SK-N-SH (cell line): ENCODE measurements at regions not wholly inside any gene's neighbourhood (a gene's known extent, or its start where the extent isn't known, plus 50 kb on each side); places are given as distances from the start of the nearest gene placed in this dataset.

Source experiments
- CTCF ChIA-PET: fragments of 300-600, 350-600 bp; formaldehyde crosslinking; extraction: SDS; loops from one replicate; lab custom pipeline; 2021; lab: Yijun Ruan, JAX
- POLR2A ChIA-PET: fragments of 350-600 bp; sonication (Branson Sonifier 250); formaldehyde crosslinking; extraction: SDS; loops from one replicate; lab custom pipeline; 2020; ENCODE audit warnings: antibody characterized with exemption, inconsistent platforms; lab: Yijun Ruan, JAX
- DNase-seq: peaks from one replicate; pipeline ENCODE4 v3.0.0; 2012
- H2AFZ ChIP-seq: fragments of 200-600 bp; sonication (generic); 2 replicates; pipeline ENCODE4 v1.8.1; 2016; ENCODE audit warnings: antibody characterized with exemption, mild to moderate bottlenecking, low read depth
- H3F3A ChIP-seq: fragments of 200-600 bp; sonication (generic); replicated peaks from 2 replicates; pipeline ENCODE3; 2016; ENCODE audit warnings: antibody characterized with exemption, mild to moderate bottlenecking; ENCODE audit not compliant: insufficient read depth
- H3K27ac ChIP-seq, 2 experiments: fragments of 200-500 bp in 1 of 2; fragments of 200-600 bp in 1 of 2; sonication (Bioruptor generic) in 1 of 2; sonication (generic), shearing (Covaris generic) in 1 of 2; 2 replicates each; pipeline versions ENCODE4 v1.5.1 to v1.6.1; 2014 to 2016; ENCODE audit warnings: low read depth in 2 of 2, inconsistent platforms in 1 of 2, low read length in 1 of 2, mild to moderate bottlenecking in 1 of 2, mixed read lengths in 1 of 2
- H3K27me3 ChIP-seq: fragments of 200-600 bp; sonication (generic), shearing (Covaris generic); 2 replicates; pipeline ENCODE4 v1.6.1; 2016; ENCODE audit warnings: mixed run types; ENCODE audit not compliant: insufficient read depth
- H3K36me3 ChIP-seq, 2 experiments: fragments of 200-500 bp in 1 of 2; fragments of 200-600 bp in 1 of 2; sonication (Bioruptor generic) in 1 of 2; sonication (generic) in 1 of 2; replicated peaks in 1 of 2; 2 replicates each; pipeline versions ENCODE3 to v1.5.1; 2014 to 2016; ENCODE audit warnings: low read length in 1 of 2, mild to moderate bottlenecking in 1 of 2; ENCODE audit not compliant: insufficient read depth in 2 of 2, control insufficient read depth in 1 of 2
- H3K4me1 ChIP-seq, 2 experiments: fragments of 200-500 bp in 1 of 2; fragments of 200-600 bp in 1 of 2; sonication (Bioruptor generic) in 1 of 2; sonication (generic), shearing (Covaris generic) in 1 of 2; 2 replicates each; pipeline versions ENCODE4 v1.5.1 to v1.6.1; 2014 to 2016; ENCODE audit warnings: low read depth in 1 of 2, low read length in 1 of 2, mixed run types in 1 of 2; ENCODE audit not compliant: insufficient read depth in 2 of 2, control insufficient read depth in 1 of 2
- H3K4me2 ChIP-seq: fragments of 200-600 bp; sonication (generic), shearing (Covaris generic); 2 replicates; pipeline ENCODE4 v1.6.1; 2017; ENCODE audit warnings: mixed run types
- H3K4me3 ChIP-seq, 2 experiments: fragments of 200-500 bp in 1 of 2; fragments of 200-600 bp in 1 of 2; sonication (Bioruptor generic) in 1 of 2; sonication (generic), shearing (Covaris generic) in 1 of 2; 2 replicates each; pipeline versions ENCODE4 v1.5.1 to v1.8.1; 2014 to 2016; ENCODE audit warnings: low read depth in 2 of 2, inconsistent platforms in 1 of 2, low read length in 1 of 2, mild to moderate bottlenecking in 1 of 2, mixed read lengths in 1 of 2, moderate library complexity in 1 of 2
- H3K79me2 ChIP-seq: fragments of 200-600 bp; sonication (generic); 2 replicates; pipeline ENCODE4 v1.8.1; 2017; ENCODE audit warnings: mild to moderate bottlenecking; ENCODE audit not compliant: insufficient read depth
- H3K9ac ChIP-seq: fragments of 200-600 bp; sonication (generic); 2 replicates; pipeline ENCODE4 v1.6.1; 2017; ENCODE audit warnings: mixed run types
- H3K9me2 ChIP-seq: fragments of 200-600 bp; sonication (generic); 2 replicates; pipeline ENCODE4 v1.6.1; 2017; ENCODE audit warnings: mixed run types
- H3K9me3 ChIP-seq: fragments of 200-600 bp; sonication (generic); 2 replicates; pipeline ENCODE4 v1.6.1; 2017; ENCODE audit warnings: mixed run types, mild to moderate bottlenecking, moderate library complexity
- H4K20me1 ChIP-seq: fragments of 200-600 bp; sonication (generic); 2 replicates; pipeline ENCODE4 v1.6.1; 2017; ENCODE audit warnings: mild to moderate bottlenecking, mixed run types; ENCODE audit not compliant: insufficient read depth
- EP300 ChIP-seq, 2 experiments: IDR thresholded peaks; 2 replicates each; pipeline versions ENCODE4 v1.4.0 to v1.6.1; 2012; ENCODE audit warnings: borderline replicate concordance in 1 of 2, low read depth in 1 of 2, low read length in 1 of 2
- FOSL2 ChIP-seq: IDR thresholded peaks from 2 replicates; pipeline ENCODE4 v1.4.0; 2012; ENCODE audit warnings: low read depth, mild to moderate bottlenecking, moderate library complexity, borderline replicate concordance
- FOXJ3 ChIP-seq: sonication (generic); formaldehyde crosslinking; IDR thresholded peaks from 2 replicates; pipeline ENCODE4 v1.5.1; 2020; ENCODE audit warnings: mild to moderate bottlenecking, missing genetic modification reagents
- GABPA ChIP-seq: IDR thresholded peaks from 2 replicates; pipeline ENCODE4 v1.4.0; 2012; ENCODE audit warnings: low read depth, mild to moderate bottlenecking
- JUND ChIP-seq: IDR thresholded peaks from 2 replicates; pipeline ENCODE4 v1.4.0; 2012
- MEF2A ChIP-seq: IDR thresholded peaks from 2 replicates; pipeline ENCODE4 v1.4.0; 2012; ENCODE audit warnings: low read depth, borderline replicate concordance
- MXI1 ChIP-seq: IDR thresholded peaks from 2 replicates; pipeline ENCODE4 v1.6.1; 2012; ENCODE audit warnings: mild to moderate bottlenecking, low read depth, low read length, improper control_type of control experiment
- NFIC ChIP-seq: IDR thresholded peaks from 2 replicates; pipeline ENCODE4 v1.4.0; 2012; ENCODE audit warnings: borderline replicate concordance
- NRF1 ChIP-seq: IDR thresholded peaks from 2 replicates; pipeline ENCODE4 v1.6.1; 2012; ENCODE audit warnings: low read depth, mild to moderate bottlenecking, low read length
- RCOR1 ChIP-seq: fragments of 150-350 bp; IDR thresholded peaks from 2 replicates; pipeline ENCODE4 v1.6.1; 2017; ENCODE audit warnings: antibody characterized with exemption, low read length
- RXRA ChIP-seq: IDR thresholded peaks from 2 replicates; pipeline ENCODE4 v1.4.0; 2012; ENCODE audit warnings: low read depth, mild to moderate bottlenecking, borderline replicate concordance
- TAF1 ChIP-seq: IDR thresholded peaks from 2 replicates; pipeline ENCODE4 v1.6.1; 2012; ENCODE audit warnings: low read depth, mild to moderate bottlenecking, low read length, moderate library complexity, borderline replicate concordance
- TCF12 ChIP-seq: IDR thresholded peaks from 2 replicates; pipeline ENCODE4 v1.4.0; 2012
- TEAD4 ChIP-seq: IDR thresholded peaks from 2 replicates; pipeline ENCODE4 v1.4.0; 2012; ENCODE audit warnings: mild to moderate bottlenecking, borderline replicate concordance; ENCODE audit not compliant: insufficient read depth
- WGBS: methylation state at CpG from one replicate; pipeline ENCODE4 v1.1.6; 2017; ENCODE audit warnings: low lambda C conversion rate; 5-methylcytosine and 5-hydroxymethylcytosine counted together
- TF ChIP-seq, protein P1 (sequence below): IDR thresholded peaks from 2 replicates; pipeline ENCODE4 v1.4.0; 2012; ENCODE audit warnings: low read depth, borderline replicate concordance
- TF ChIP-seq, protein P2 (sequence below): IDR thresholded peaks from 2 replicates; pipeline ENCODE4 v1.4.0; 2012; ENCODE audit warnings: low read depth
- TF ChIP-seq, protein P3 (sequence below): fragments of 150-350 bp; IDR thresholded peaks from 2 replicates; pipeline ENCODE4 v1.6.1; 2017; ENCODE audit warnings: antibody characterized with exemption, low read length, low read depth, borderline replicate concordance
- TF ChIP-seq, protein P4 (sequence below): fragments of 200-600 bp; sonication (generic); IDR thresholded peaks from 2 replicates; pipeline ENCODE4 v1.6.1; 2017; ENCODE audit warnings: antibody characterized with exemption, mild to moderate bottlenecking, moderate library complexity

DNA sequence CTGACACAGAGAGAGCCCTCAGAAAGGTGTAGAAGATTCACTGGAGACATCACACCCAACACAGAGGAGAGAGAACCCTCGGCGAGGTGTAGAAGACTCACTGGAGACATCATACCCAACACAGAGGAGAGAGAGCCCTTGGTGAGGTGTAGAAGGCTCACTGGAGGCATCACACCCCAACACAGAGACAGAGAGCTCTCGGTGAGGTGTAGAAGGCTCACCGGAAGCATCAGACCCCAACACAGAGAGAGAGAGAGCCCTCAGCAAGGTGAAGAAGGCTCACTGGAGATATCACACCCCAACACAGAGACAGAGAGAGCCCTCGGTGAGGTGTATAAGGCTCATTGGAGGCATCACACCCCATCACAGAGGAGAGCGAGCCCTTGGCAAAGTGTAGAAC lies 826.5 kb downstream of the UQCRFS1 start:
- H3K9ac ChIP-seq = no peak overlapping the region
- no peak overlapping the region for H3K27ac ChIP-seq
- DNase-seq = no peak
- H3K27me3 ChIP-seq = no peaks in the 10 kb centered on the region
- WGBS = 13% methylated on average over 6 of the region's 6 CpGs
- no peaks in the 10 kb centered on the region for H3F3A ChIP-seq
- no peaks in the 10 kb centered on the region for H3K9me3 ChIP-seq
- H3K4me2 ChIP-seq = no peak overlapping the region
- ChIA-PET CTCF (no interaction called here), POLR2A (no interaction called here)
- no peak overlapping the region for H3K4me3 ChIP-seq
- H4K20me1 ChIP-seq = no peaks in the 10 kb centered on the region
- no peaks in the 10 kb centered on the region for H3K9me2 ChIP-seq
- H2AFZ ChIP-seq = no peak overlapping the region
- H3K4me1 ChIP-seq = no peaks in the 10 kb centered on the region
- no peaks in the 10 kb centered on the region for H3K79me2 ChIP-seq
- no peaks in the 10 kb centered on the region for H3K36me3 ChIP-seq
- no peak for TF ChIP-seq FOSL2
- TF ChIP-seq, protein P1, sequence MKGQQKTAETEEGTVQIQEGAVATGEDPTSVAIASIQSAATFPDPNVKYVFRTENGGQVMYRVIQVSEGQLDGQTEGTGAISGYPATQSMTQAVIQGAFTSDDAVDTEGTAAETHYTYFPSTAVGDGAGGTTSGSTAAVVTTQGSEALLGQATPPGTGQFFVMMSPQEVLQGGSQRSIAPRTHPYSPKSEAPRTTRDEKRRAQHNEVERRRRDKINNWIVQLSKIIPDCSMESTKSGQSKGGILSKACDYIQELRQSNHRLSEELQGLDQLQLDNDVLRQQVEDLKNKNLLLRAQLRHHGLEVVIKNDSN = no peak
- TF ChIP-seq NRF1 = no peak
- no peak for TF ChIP-seq TCF12
- TF ChIP-seq JUND = no peak
- no peak for TF ChIP-seq TAF1
- TF ChIP-seq, protein P2, sequence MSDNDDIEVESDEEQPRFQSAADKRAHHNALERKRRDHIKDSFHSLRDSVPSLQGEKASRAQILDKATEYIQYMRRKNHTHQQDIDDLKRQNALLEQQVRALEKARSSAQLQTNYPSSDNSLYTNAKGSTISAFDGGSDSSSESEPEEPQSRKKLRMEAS = no peak
- TF ChIP-seq MXI1 = no peak
- no peak for TF ChIP-seq RCOR1
- TF ChIP-seq TEAD4 = no peak
- TF ChIP-seq NFIC = no peak
- no peak for TF ChIP-seq FOXJ3 (CRISPR knock-in tag)
- no peak for TF ChIP-seq EP300 (IDR thresholded peaks at IDR 0.05; ENCODE audit: borderline replicate concordance in 1 of 2, low read depth in 1 of 2, low read length in 1 of 2)
- TF ChIP-seq, protein P3, sequence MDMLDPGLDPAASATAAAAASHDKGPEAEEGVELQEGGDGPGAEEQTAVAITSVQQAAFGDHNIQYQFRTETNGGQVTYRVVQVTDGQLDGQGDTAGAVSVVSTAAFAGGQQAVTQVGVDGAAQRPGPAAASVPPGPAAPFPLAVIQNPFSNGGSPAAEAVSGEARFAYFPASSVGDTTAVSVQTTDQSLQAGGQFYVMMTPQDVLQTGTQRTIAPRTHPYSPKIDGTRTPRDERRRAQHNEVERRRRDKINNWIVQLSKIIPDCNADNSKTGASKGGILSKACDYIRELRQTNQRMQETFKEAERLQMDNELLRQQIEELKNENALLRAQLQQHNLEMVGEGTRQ = no peak
- no peak for TF ChIP-seq RXRA
- no peak for TF ChIP-seq MEF2A

DNA sequence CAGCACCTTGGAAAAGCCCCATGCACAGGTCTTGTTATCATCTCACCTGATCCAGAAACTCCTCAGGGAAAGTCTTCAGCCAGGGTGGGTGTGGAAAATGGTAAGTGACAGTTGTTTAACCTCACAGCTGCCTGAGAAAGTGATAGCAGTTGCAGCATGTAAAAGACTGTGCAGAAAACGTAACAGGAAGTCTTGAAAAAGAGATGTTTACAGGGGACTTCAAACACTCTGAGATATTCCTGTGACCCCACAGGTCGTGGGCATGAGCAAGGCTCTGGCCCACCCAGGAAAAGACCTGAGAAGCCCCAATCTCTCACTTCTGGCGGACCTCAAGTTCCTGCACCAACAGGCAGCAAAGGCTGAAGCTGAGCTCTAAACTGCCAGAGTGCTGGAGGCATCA lies 826.9 kb downstream of the UQCRFS1 start:
- Histone ChIP-seq H3K4me1 (no peaks in the 10 kb centered on the region), H3K4me3 (no peak overlapping the region), H4K20me1 (no peaks in the 10 kb centered on the region), H3K36me3 (no peaks in the 10 kb centered on the region), H3K9ac (no peak overlapping the region), H3K27ac (no peak overlapping the region), H3K4me2 (no peak overlapping the region), H2AFZ (no peak overlapping the region), H3K9me2 (no peaks in the 10 kb centered on the region), H3F3A (no peaks in the 10 kb centered on the region), H3K27me3 (no peaks in the 10 kb centered on the region), H3K9me3 (no peaks in the 10 kb centered on the region), H3K79me2 (no peaks in the 10 kb centered on the region)
- TF ChIP-seq MXI1 (no peak), TEAD4 (no peak), GABPA (no peak)
- TF ChIP-seq, protein P4, sequence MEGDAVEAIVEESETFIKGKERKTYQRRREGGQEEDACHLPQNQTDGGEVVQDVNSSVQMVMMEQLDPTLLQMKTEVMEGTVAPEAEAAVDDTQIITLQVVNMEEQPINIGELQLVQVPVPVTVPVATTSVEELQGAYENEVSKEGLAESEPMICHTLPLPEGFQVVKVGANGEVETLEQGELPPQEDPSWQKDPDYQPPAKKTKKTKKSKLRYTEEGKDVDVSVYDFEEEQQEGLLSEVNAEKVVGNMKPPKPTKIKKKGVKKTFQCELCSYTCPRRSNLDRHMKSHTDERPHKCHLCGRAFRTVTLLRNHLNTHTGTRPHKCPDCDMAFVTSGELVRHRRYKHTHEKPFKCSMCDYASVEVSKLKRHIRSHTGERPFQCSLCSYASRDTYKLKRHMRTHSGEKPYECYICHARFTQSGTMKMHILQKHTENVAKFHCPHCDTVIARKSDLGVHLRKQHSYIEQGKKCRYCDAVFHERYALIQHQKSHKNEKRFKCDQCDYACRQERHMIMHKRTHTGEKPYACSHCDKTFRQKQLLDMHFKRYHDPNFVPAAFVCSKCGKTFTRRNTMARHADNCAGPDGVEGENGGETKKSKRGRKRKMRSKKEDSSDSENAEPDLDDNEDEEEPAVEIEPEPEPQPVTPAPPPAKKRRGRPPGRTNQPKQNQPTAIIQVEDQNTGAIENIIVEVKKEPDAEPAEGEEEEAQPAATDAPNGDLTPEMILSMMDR = no peak
- CTCF ChIA-PET = no interaction called here
- WGBS = 0% methylated on average over 3 of the region's 3 CpGs
- no peak for DNase-seq
- POLR2A ChIA-PET = no interaction called here
